Loucy (cell line): ENCODE measurements at regions not wholly inside any gene's neighbourhood (a gene's known extent, or its start where the extent isn't known, plus 50 kb on each side); places are given as distances from the start of the nearest gene placed in this dataset.

Source experiments
- CTCF ChIP-seq: fragments of 200-600 bp; sonication (generic); conservative IDR thresholded peaks from 2 replicates; pipeline ENCODE4 v1.5.1; 2014; ENCODE audit warnings: mild to moderate bottlenecking, antibody characterized with exemption, low read length
- EZH2phosphoT487 ChIP-seq: fragments of 200-600 bp; IDR thresholded peaks from 2 replicates; pipeline ENCODE4 v1.6.1; 2018; ENCODE audit warnings: antibody characterized with exemption, mild to moderate bottlenecking, moderate library complexity, borderline replicate concordance

GRCh38 chr10:62491597-62491996 is 117.4 kb downstream of the ZNF365 start:
- TF ChIP-seq CTCF (no peak), EZH2phosphoT487 (no peak)
